ENCODE measurements at regions not wholly inside any gene's neighbourhood (a gene's known extent, or its start where the extent isn't known, plus 50 kb on each side); places are given as distances from the start of the nearest gene placed in this dataset.

DNA sequence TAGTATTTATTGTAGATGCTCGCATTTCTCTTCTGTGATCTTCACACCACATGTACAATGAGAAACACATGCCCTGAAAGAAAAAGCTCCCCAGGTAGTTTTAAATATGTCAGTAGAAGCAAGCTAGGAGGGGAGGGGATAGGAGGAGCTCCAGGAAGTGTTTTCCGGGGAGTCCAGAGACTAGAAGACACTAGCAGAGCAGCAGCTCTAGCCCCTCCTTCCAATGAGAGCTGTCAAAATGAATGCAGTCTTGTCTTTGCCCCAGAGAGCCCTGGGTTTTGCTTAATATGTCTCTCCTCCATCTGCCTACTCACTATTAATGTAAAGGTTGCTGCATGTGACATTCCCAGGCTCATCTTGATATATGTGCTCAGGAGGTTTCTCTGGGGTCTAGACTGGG, 462.6 kb upstream of the SOX11 start:
- H3K9me2 ChIP-seq (replicated peaks; ENCODE audit: insufficient read depth, low read length), result no peaks in the 10 kb centered on the region
- no peaks in the 10 kb centered on the region for H3K9me3 ChIP-seq (ENCODE audit: insufficient read depth, low read length)
- H3K27ac ChIP-seq (ENCODE audit: low read depth, low read length), result no peak overlapping the region
- H3K79me2 ChIP-seq (ENCODE audit: insufficient read depth, low read length), result no peaks in the 10 kb centered on the region
- no peaks in the 10 kb centered on the region for H3K27me3 ChIP-seq (ENCODE audit: low read length)
- no peak overlapping the region for H3K9ac ChIP-seq (ENCODE audit: low read length)
- no peak overlapping the region for H3K4me2 ChIP-seq (ENCODE audit: low read depth, low read length, poor library complexity, severe bottlenecking)
- no peaks in the 10 kb centered on the region for H3F3A ChIP-seq (ENCODE audit: insufficient read depth)
- no peaks in the 10 kb centered on the region for H4K20me1 ChIP-seq (ENCODE audit: low read depth, low read length)
- no peak overlapping the region for H2AFZ ChIP-seq (ENCODE audit: low read depth, low read length, severe bottlenecking)
- TF ChIP-seq, protein P1, sequence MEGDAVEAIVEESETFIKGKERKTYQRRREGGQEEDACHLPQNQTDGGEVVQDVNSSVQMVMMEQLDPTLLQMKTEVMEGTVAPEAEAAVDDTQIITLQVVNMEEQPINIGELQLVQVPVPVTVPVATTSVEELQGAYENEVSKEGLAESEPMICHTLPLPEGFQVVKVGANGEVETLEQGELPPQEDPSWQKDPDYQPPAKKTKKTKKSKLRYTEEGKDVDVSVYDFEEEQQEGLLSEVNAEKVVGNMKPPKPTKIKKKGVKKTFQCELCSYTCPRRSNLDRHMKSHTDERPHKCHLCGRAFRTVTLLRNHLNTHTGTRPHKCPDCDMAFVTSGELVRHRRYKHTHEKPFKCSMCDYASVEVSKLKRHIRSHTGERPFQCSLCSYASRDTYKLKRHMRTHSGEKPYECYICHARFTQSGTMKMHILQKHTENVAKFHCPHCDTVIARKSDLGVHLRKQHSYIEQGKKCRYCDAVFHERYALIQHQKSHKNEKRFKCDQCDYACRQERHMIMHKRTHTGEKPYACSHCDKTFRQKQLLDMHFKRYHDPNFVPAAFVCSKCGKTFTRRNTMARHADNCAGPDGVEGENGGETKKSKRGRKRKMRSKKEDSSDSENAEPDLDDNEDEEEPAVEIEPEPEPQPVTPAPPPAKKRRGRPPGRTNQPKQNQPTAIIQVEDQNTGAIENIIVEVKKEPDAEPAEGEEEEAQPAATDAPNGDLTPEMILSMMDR (IDR thresholded peaks at IDR 0.05; ENCODE audit: insufficient read depth, low read length, poor library complexity, severe bottlenecking), result no peak
- no peak for TF ChIP-seq EZH2phosphoT487 (conservative IDR thresholded peaks at IDR 0.05; ENCODE audit: low read length)
- no peak overlapping the region for H3K4me3 ChIP-seq (ENCODE audit: insufficient read depth, low read length, poor library complexity, severe bottlenecking)
- H3K36me3 ChIP-seq (ENCODE audit: low read length), result no peaks in the 10 kb centered on the region

DNA sequence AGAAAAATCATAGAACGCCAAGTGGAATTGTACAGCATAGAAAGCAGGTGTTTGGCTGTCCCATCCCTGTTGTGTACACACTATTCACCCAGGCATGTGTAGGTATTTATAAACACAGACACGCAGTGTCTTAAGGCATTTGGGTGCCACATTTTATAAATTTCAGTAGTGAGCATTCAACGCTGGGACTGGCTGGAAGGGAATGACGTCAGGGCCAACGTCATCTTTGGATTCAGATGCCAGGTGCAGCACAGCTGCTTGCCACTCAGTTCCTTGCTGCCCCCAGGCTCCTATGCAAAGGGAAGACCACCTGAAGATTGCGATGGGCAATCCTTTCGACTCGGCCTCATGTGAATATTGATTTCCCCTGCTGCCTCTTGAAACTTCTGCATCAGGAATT, 461.7 kb upstream of the SOX11 start:
- no peaks in the 10 kb centered on the region for H3K36me3 ChIP-seq (ENCODE audit: low read length)
- no peak overlapping the region for H3K27ac ChIP-seq (ENCODE audit: low read depth, low read length)
- H2AFZ ChIP-seq (ENCODE audit: low read depth, low read length, severe bottlenecking), result no peak overlapping the region

DNA sequence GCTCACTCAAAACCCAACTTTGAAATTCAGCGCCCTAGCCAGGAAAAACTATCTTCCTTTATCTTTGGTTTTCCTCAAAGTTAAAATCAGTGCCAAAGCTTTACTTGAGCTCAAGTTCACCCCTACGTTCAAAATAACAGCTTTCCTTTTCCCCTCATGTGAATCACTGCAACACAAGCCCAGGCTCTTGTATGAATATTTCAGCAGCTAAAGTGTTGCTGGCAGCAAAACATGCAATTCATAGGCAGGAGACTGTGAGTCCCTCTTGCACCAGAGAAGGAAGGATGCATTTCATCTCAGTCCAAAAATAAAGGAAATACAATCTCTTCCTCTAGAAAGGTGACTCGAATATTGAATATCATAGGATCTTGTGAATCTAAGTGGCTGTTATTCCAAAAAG, 461.3 kb upstream of the SOX11 start:
- TF ChIP-seq EZH2phosphoT487 (conservative IDR thresholded peaks at IDR 0.05; ENCODE audit: low read length), result no peak
- TF ChIP-seq, protein P1 (IDR thresholded peaks at IDR 0.05; ENCODE audit: insufficient read depth, low read length, poor library complexity, severe bottlenecking), result no peak
- Histone ChIP-seq H3K9ac (ENCODE audit: low read length) (no peak overlapping the region), H3K9me2 (replicated peaks; ENCODE audit: insufficient read depth, low read length) (no peaks in the 10 kb centered on the region), H3K27me3 (ENCODE audit: low read length) (no peaks in the 10 kb centered on the region), H2AFZ (ENCODE audit: low read depth, low read length, severe bottlenecking) (no peak overlapping the region), H4K20me1 (ENCODE audit: low read depth, low read length) (no peaks in the 10 kb centered on the region), H3K36me3 (ENCODE audit: low read length) (no peaks in the 10 kb centered on the region), H3K79me2 (ENCODE audit: insufficient read depth, low read length) (no peaks in the 10 kb centered on the region), H3K9me3 (ENCODE audit: insufficient read depth, low read length) (no peaks in the 10 kb centered on the region), H3K27ac (ENCODE audit: low read depth, low read length) (no peak overlapping the region), H3F3A (ENCODE audit: insufficient read depth) (no peaks in the 10 kb centered on the region), H3K4me2 (ENCODE audit: low read depth, low read length, poor library complexity, severe bottlenecking) (no peak overlapping the region), H3K4me3 (ENCODE audit: insufficient read depth, low read length, poor library complexity, severe bottlenecking) (no peak overlapping the region)

More for the DNA sequence above, 461.7 kb upstream of the SOX11 start:
- Histone ChIP-seq H3K9ac (ENCODE audit: low read length) (no peak overlapping the region), H3K79me2 (ENCODE audit: insufficient read depth, low read length) (no peaks in the 10 kb centered on the region), H3K4me2 (ENCODE audit: low read depth, low read length, poor library complexity, severe bottlenecking) (no peak overlapping the region), H3K9me2 (replicated peaks; ENCODE audit: insufficient read depth, low read length) (no peaks in the 10 kb centered on the region), H3K4me3 (ENCODE audit: insufficient read depth, low read length, poor library complexity, severe bottlenecking) (no peak overlapping the region), H3F3A (ENCODE audit: insufficient read depth) (no peaks in the 10 kb centered on the region), H3K27me3 (ENCODE audit: low read length) (no peaks in the 10 kb centered on the region), H4K20me1 (ENCODE audit: low read depth, low read length) (no peaks in the 10 kb centered on the region), H3K9me3 (ENCODE audit: insufficient read depth, low read length) (no peaks in the 10 kb centered on the region)
- TF ChIP-seq EZH2phosphoT487 (conservative IDR thresholded peaks at IDR 0.05; ENCODE audit: low read length), result no peak
- TF ChIP-seq, protein P1 (IDR thresholded peaks at IDR 0.05; ENCODE audit: insufficient read depth, low read length, poor library complexity, severe bottlenecking), result no peak
